Calu3 (cell line): ENCODE measurements at regions not wholly inside any gene's neighbourhood (a gene's known extent, or its start where the extent isn't known, plus 50 kb on each side); places are given as distances from the start of the nearest gene placed in this dataset.

Source experiments
- BruUV-seq: library from RNA; stranded (reverse); fragments of 400-500 nt; replicated peaks from 2 replicates; lab custom pipeline; 2021; lab: Mats Ljungman, UMichigan
- CTCF ChIA-PET: fragments of 300-600 bp; sonication (Branson Sonifier 250); formaldehyde crosslinking; loops from one replicate; lab custom pipeline; 2022; ENCODE audit warnings: antibody characterized with exemption; lab: Charles Lee
- DNase-seq: peaks from one replicate; pipeline ENCODE4 v3.0.0; 2022
- H3K27ac Mint-ChIP-seq: one replicate; pipeline ENCODE4 v1.8.0; 2022; ENCODE audit warnings: mixed read lengths; ENCODE audit not compliant: unreplicated experiment
- H3K27me3 Mint-ChIP-seq: one replicate; pipeline ENCODE4 v1.8.0; 2022; ENCODE audit warnings: mixed read lengths; ENCODE audit not compliant: unreplicated experiment
- H3K36me3 Mint-ChIP-seq: one replicate; pipeline ENCODE4 v1.8.0; 2022; ENCODE audit warnings: mild to moderate bottlenecking, moderate library complexity, mixed read lengths; ENCODE audit not compliant: insufficient read depth, unreplicated experiment
- H3K4me1 Mint-ChIP-seq: one replicate; pipeline ENCODE4 v1.8.0; 2022; ENCODE audit warnings: mild to moderate bottlenecking, low read depth, mixed read lengths; ENCODE audit not compliant: unreplicated experiment
- H3K4me3 Mint-ChIP-seq: one replicate; pipeline ENCODE4 v1.8.0; 2022; ENCODE audit warnings: mild to moderate bottlenecking, low read depth, moderate library complexity, mixed read lengths; ENCODE audit not compliant: unreplicated experiment
- H3K9me3 Mint-ChIP-seq: one replicate; pipeline ENCODE4 v1.8.0; 2022; ENCODE audit warnings: low read depth, mixed read lengths; ENCODE audit not compliant: unreplicated experiment
- CTCF ChIP-seq: fragments of 200-600 bp; IDR thresholded peaks from one replicate; pipeline ENCODE4 v1.8.0; 2022; ENCODE audit warnings: antibody characterized with exemption; ENCODE audit not compliant: unreplicated experiment
- intact Hi-C: fragments of 100-400 bp; cut with micrococcal nuclease; formaldehyde crosslinking; loops from one replicate; pipeline ENCODE4 v1.10.0; 2022; ENCODE audit not compliant: unreplicated experiment

- Mint-ChIP-seq H3K27me3 (peaks cover 71% of the 10 kb centered on the region), H3K27ac (no peak overlapping the region), H3K4me1 (no peaks in the 10 kb centered on the region), H3K9me3 (peaks cover 3% of the 10 kb centered on the region), H3K4me3 (no peak overlapping the region), H3K36me3 (no peaks in the 10 kb centered on the region)
- TF ChIP-seq CTCF: no peak
- CTCF ChIA-PET: no interaction called here
- intact Hi-C loops: no loop called here
- no peak for DNase-seq
- no TSS peak for BruUV-seq
Observed at GRCh38 chr15:72858205-72858604, 74.6 kb upstream of the ADPGK start.

GRCh38 chr15:72857331-72858063 is 73.9 kb upstream of the ADPGK start:
- BruUV-seq: no TSS peak
- Mint-ChIP-seq H3K27ac (no peak overlapping the region), H3K27me3 (peaks cover 70% of the 10 kb centered on the region), H3K36me3 (no peaks in the 10 kb centered on the region), H3K4me3 (no peak overlapping the region), H3K9me3 (peaks cover 3% of the 10 kb centered on the region), H3K4me1 (no peaks in the 10 kb centered on the region)
- CTCF ChIA-PET: no interaction called here
- intact Hi-C loops: no loop called here
- TF ChIP-seq CTCF: no peak
- DNase-seq: no peak

GRCh38 chr15:72856549-72857040 is 73.0 kb upstream of the ADPGK start:
- no peak overlapping the region for H3K4me3 Mint-ChIP-seq
- H3K27ac Mint-ChIP-seq: no peak overlapping the region
- peaks cover 61% of the 10 kb centered on the region for H3K27me3 Mint-ChIP-seq
- DNase-seq: no peak
- no peaks in the 10 kb centered on the region for H3K4me1 Mint-ChIP-seq
- H3K9me3 Mint-ChIP-seq: no peaks in the 10 kb centered on the region
- intact Hi-C loops: no loop called here
- CTCF ChIA-PET: no interaction called here
- TF ChIP-seq CTCF: no peak
- H3K36me3 Mint-ChIP-seq: no peaks in the 10 kb centered on the region
- BruUV-seq: no TSS peak

- BruUV-seq: no TSS peak
- no peak for DNase-seq
- no peak for TF ChIP-seq CTCF
- CTCF ChIA-PET: no interaction called here
- peaks cover 57% of the 10 kb centered on the region for H3K27me3 Mint-ChIP-seq
- no peaks in the 10 kb centered on the region for H3K9me3 Mint-ChIP-seq
- no peaks in the 10 kb centered on the region for H3K36me3 Mint-ChIP-seq
- no peak overlapping the region for H3K4me3 Mint-ChIP-seq
- intact Hi-C loops: no loop called here
- no peak overlapping the region for H3K27ac Mint-ChIP-seq
- no peaks in the 10 kb centered on the region for H3K4me1 Mint-ChIP-seq
Observed at GRCh38 chr15:72855791-72856190, 72.2 kb upstream of the ADPGK start.
